Fibroblast of lung (primary cell): ENCODE measurements at regions not wholly inside any gene's neighbourhood (a gene's known extent, or its start where the extent isn't known, plus 50 kb on each side); places are given as distances from the start of the nearest gene placed in this dataset.

Experiments
- DNase-seq, 2 donors: peaks; one replicate each; pipeline versions ENCODE4 v3.0.0 to v3.0.0-alpha.2; 2010; ENCODE audit warnings: low read depth in 2 of 2
- H2AFZ ChIP-seq: 2 replicates; pipeline ENCODE4 v1.5.1; 2012; ENCODE audit warnings: low read length, control low read depth, inconsistent platforms
- H3K27ac ChIP-seq: 2 replicates; pipeline ENCODE4 v1.5.1; 2011; ENCODE audit warnings: low read length, control low read depth; ENCODE audit not compliant: insufficient read depth
- H3K27me3 ChIP-seq: 2 replicates; pipeline ENCODE4 v1.5.1; 2011; ENCODE audit warnings: mild to moderate bottlenecking, low read length; ENCODE audit not compliant: control insufficient read depth, insufficient read depth
- H3K36me3 ChIP-seq: 2 replicates; pipeline ENCODE4 v1.5.1; 2011; ENCODE audit warnings: low read length; ENCODE audit not compliant: control insufficient read depth, insufficient read depth
- H3K4me1 ChIP-seq: 2 replicates; pipeline ENCODE4 v1.5.1; 2011; ENCODE audit warnings: low read length; ENCODE audit not compliant: control insufficient read depth, insufficient read depth; ENCODE audit errors: extremely low read depth
- H3K4me2 ChIP-seq: 2 replicates; pipeline ENCODE4 v1.5.1; 2011; ENCODE audit warnings: low read length, control low read depth; ENCODE audit not compliant: insufficient read depth; ENCODE audit errors: extremely low read depth
- H3K4me3 ChIP-seq, 4 experiments: fragments of 200-600 bp in 1 of 4; sonication (generic) in 1 of 4; replicated peaks in 1 of 4; 2 replicates each; pipeline ENCODE4 v1.5.1; 2011 to 2016; ENCODE audit warnings: low read length in 4 of 4, low read depth in 3 of 4, mild to moderate bottlenecking in 3 of 4, control low read depth in 2 of 4, inconsistent platforms in 1 of 4, mixed read lengths in 1 of 4; ENCODE audit not compliant: insufficient read depth in 1 of 4; ENCODE audit errors: control extremely low read depth in 1 of 4
- H3K79me2 ChIP-seq: 2 replicates; pipeline ENCODE4 v1.5.1; 2012; ENCODE audit warnings: mild to moderate bottlenecking, low read length, inconsistent platforms; ENCODE audit not compliant: control insufficient read depth, insufficient read depth
- H3K9ac ChIP-seq: 2 replicates; pipeline ENCODE4 v1.5.1; 2011; ENCODE audit warnings: mild to moderate bottlenecking, low read length, control low read depth; ENCODE audit not compliant: insufficient read depth
- H3K9me3 ChIP-seq: 2 replicates; pipeline ENCODE4 v1.5.1; 2012; ENCODE audit warnings: low read depth, low read length; ENCODE audit not compliant: control insufficient read depth, insufficient read depth
- H4K20me1 ChIP-seq: 2 replicates; pipeline ENCODE4 v1.5.1; 2011; ENCODE audit warnings: low read length; ENCODE audit not compliant: control insufficient read depth, insufficient read depth; ENCODE audit errors: extremely low read depth
- EZH2 ChIP-seq: IDR thresholded peaks from 2 replicates; pipeline ENCODE4 v1.5.1; 2012; ENCODE audit warnings: low read length, control low read depth, mild to moderate bottlenecking; ENCODE audit errors: missing control alignments

DNA sequence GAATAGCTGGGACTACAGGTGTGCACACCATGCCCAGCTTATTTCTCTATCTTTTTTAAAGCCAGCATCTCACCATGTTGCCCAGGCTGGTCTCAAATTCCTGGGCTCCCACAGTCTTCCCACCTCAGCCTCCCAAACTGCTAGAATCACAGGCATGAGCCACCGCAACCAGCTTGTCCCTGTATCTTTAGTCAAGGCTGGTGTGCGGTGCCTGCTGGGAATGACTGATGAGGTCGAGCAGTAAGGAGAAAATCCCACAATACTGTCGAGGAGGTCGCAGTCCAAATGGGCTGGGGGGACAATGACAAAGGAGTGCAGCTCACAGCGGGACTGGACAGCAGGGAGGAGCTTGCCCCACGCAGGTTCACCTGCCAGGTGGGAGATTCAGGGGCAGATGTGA is 50.2 kb upstream of the CALN1 start:
- no peaks in the 10 kb centered on the region for H3K9me3 ChIP-seq
- no peak for TF ChIP-seq EZH2
- H3K27ac ChIP-seq = no peak overlapping the region
- no peak overlapping the region for H2AFZ ChIP-seq
- no peaks in the 10 kb centered on the region for H4K20me1 ChIP-seq
- H3K36me3 ChIP-seq = no peaks in the 10 kb centered on the region
- H3K79me2 ChIP-seq = no peaks in the 10 kb centered on the region
- H3K4me2 ChIP-seq = no peak overlapping the region
- no peak overlapping the region for H3K9ac ChIP-seq
- H3K4me3 ChIP-seq = no peak overlapping the region
- no peak for DNase-seq
- H3K27me3 ChIP-seq = no peaks in the 10 kb centered on the region
- no peaks in the 10 kb centered on the region for H3K4me1 ChIP-seq
